ENCODE measurements at regions not wholly inside any gene's neighbourhood (a gene's known extent, or its start where the extent isn't known, plus 50 kb on each side); places are given as distances from the start of the nearest gene placed in this dataset.

GRCh38 chr1:229845410-229846138 is 219.5 kb downstream of the URB2 start:
- 93% methylated on average over 4 of the region's 4 CpGs for WGBS
- Histone ChIP-seq H3K36me3 (no peaks in the 10 kb centered on the region), H3K4me3 (no peak overlapping the region), H3K27ac (replicated peaks in 1 of 4) (peak overlapping the region in 3 of 4 donors; percentile 72 to 79 (median 73)), H3K27me3 (no peaks in the 10 kb centered on the region), H3K9me3 (no peaks in the 10 kb centered on the region), H3K4me1 (peaks cover 8 to 28% (median 21%) of the 10 kb centered on the region in 4 donors)
- intact Hi-C loops (cut with DNase I) = no loop called here
- DNase-seq (ENCODE audit: extremely low spot score) = no peak
- TF ChIP-seq POLR2A (IDR thresholded peaks at IDR 0.05; ENCODE audit: low read depth) (no peak), CTCF (IDR thresholded peaks at IDR 0.05) (no peak), POLR2AphosphoS5 (IDR thresholded peaks at IDR 0.05) (no peak), EP300 (IDR thresholded peaks at IDR 0.05) (no peak)

GRCh38 chr1:229846351-229846750 is 220.3 kb downstream of the URB2 start:
- 90% methylated on average over 5 of the region's 5 CpGs for WGBS
- TF ChIP-seq CTCF (IDR thresholded peaks at IDR 0.05) = no peak
- no peak for TF ChIP-seq POLR2A (IDR thresholded peaks at IDR 0.05; ENCODE audit: low read depth)
- no peak for TF ChIP-seq POLR2AphosphoS5 (IDR thresholded peaks at IDR 0.05)
- no peak for TF ChIP-seq EP300 (IDR thresholded peaks at IDR 0.05)
- H3K9me3 ChIP-seq = no peaks in the 10 kb centered on the region
- DNase-seq (ENCODE audit: extremely low spot score) = no peak
- H3K27ac ChIP-seq (replicated peaks in 1 of 4) = no peak overlapping the region
- no peaks in the 10 kb centered on the region for H3K36me3 ChIP-seq
- H3K27me3 ChIP-seq = no peaks in the 10 kb centered on the region
- intact Hi-C loops (cut with DNase I) = no loop called here
- H3K4me3 ChIP-seq = no peak overlapping the region
- peaks cover 8 to 28% (median 21%) of the 10 kb centered on the region in 4 donors for H3K4me1 ChIP-seq

- no peak for DNase-seq (ENCODE audit: extremely low spot score)
- no peaks in the 10 kb centered on the region for H3K27me3 ChIP-seq
- no peak overlapping the region for H3K4me3 ChIP-seq
- WGBS = 87% methylated on average over 9 of the region's 9 CpGs
- peaks cover 6 to 20% (median 14%) of the 10 kb centered on the region in 4 donors for H3K4me1 ChIP-seq
- no peak for TF ChIP-seq POLR2A (IDR thresholded peaks at IDR 0.05; ENCODE audit: low read depth)
- TF ChIP-seq CTCF (IDR thresholded peaks at IDR 0.05) = peak in 2 of 3 experiments; percentile 13 to 31
- no peak for TF ChIP-seq EP300 (IDR thresholded peaks at IDR 0.05)
- no peak for TF ChIP-seq POLR2AphosphoS5 (IDR thresholded peaks at IDR 0.05)
- no peaks in the 10 kb centered on the region for H3K9me3 ChIP-seq
- no peaks in the 10 kb centered on the region for H3K36me3 ChIP-seq
- H3K27ac ChIP-seq (replicated peaks in 1 of 4) = no peak overlapping the region
- intact Hi-C loops (cut with DNase I) = no loop called here
These were observed 218.0 kb upstream of the GALNT2 start for GRCh38 chr1:229848752-229849677.

- H3K27ac ChIP-seq (replicated peaks in 1 of 4) = no peak overlapping the region
- H3K27me3 ChIP-seq = no peaks in the 10 kb centered on the region
- H3K9me3 ChIP-seq = no peaks in the 10 kb centered on the region
- no peaks in the 10 kb centered on the region for H3K36me3 ChIP-seq
- no peak for TF ChIP-seq POLR2A (IDR thresholded peaks at IDR 0.05; ENCODE audit: low read depth)
- no peak for TF ChIP-seq EP300 (IDR thresholded peaks at IDR 0.05)
- TF ChIP-seq POLR2AphosphoS5 (IDR thresholded peaks at IDR 0.05) = no peak
- no peak for TF ChIP-seq CTCF (IDR thresholded peaks at IDR 0.05)
- intact Hi-C loops (cut with DNase I) = no loop called here
- H3K4me1 ChIP-seq = no peaks in the 10 kb centered on the region
- 68% methylated on average over 4 of the region's 6 CpGs for WGBS
- H3K4me3 ChIP-seq = no peak overlapping the region
- DNase-seq (ENCODE audit: extremely low spot score) = no peak
These were observed 215.5 kb upstream of the GALNT2 start for GRCh38 chr1:229851511-229851910.

Measured in esophagus muscularis mucosa (tissue), 4 donors.